ENCODE measurements at regions not wholly inside any gene's neighbourhood (a gene's known extent, or its start where the extent isn't known, plus 50 kb on each side); places are given as distances from the start of the nearest gene placed in this dataset.

GRCh38 chr12:72774023-72774422 lies 501.9 kb downstream of the TRHDE start:
- TF ChIP-seq POLR2AphosphoS5 (IDR thresholded peaks at IDR 0.05) (no peak), TAF1 (IDR thresholded peaks at IDR 0.05; ENCODE audit: low read depth) (no peak), CTCF (IDR thresholded peaks at IDR 0.05; ENCODE audit: poor library complexity, severe bottlenecking) (no peak), RAD21 (conservative IDR thresholded peaks at IDR 0.05) (no peak), EZH2 (IDR thresholded peaks at IDR 0.05; ENCODE audit: borderline replicate concordance, insufficient read depth, low read length, poor library complexity, severe bottlenecking) (no peak)

All from neural cell (in vitro differentiated cells).